IMR-90 (cell line): ENCODE measurements at regions not wholly inside any gene's neighbourhood (a gene's known extent, or its start where the extent isn't known, plus 50 kb on each side); places are given as distances from the start of the nearest gene placed in this dataset.

Experiments used
- CTCF ChIP-seq: conservative IDR thresholded peaks from 2 replicates; pipeline ENCODE4 v1.5.1; 2012; ENCODE audit warnings: mild to moderate bottlenecking, low read depth, low read length, improper control_type of control experiment
- FOS ChIP-seq: fragments of 150-350 bp; IDR thresholded peaks from 2 replicates; pipeline ENCODE4 v1.6.1; 2016; ENCODE audit warnings: low read depth, low read length
- MAFK ChIP-seq: IDR thresholded peaks from 2 replicates; pipeline ENCODE4 v1.6.1; 2012; ENCODE audit warnings: low read depth, low read length, improper control_type of control experiment
- MAZ ChIP-seq: IDR thresholded peaks from 2 replicates; pipeline ENCODE4 v1.6.1; 2012; ENCODE audit warnings: low read depth, mild to moderate bottlenecking, low read length, improper control_type of control experiment, moderate library complexity, borderline replicate concordance
- MXI1 ChIP-seq: IDR thresholded peaks from 2 replicates; pipeline ENCODE4 v1.6.1; 2012; ENCODE audit warnings: low read depth, mild to moderate bottlenecking, low read length, moderate library complexity, borderline replicate concordance
- NFE2L2 ChIP-seq: fragments of 150-350 bp; IDR thresholded peaks from 2 replicates; pipeline ENCODE4 v1.6.1; 2016; ENCODE audit warnings: low read depth, mild to moderate bottlenecking, low read length
- POLR2A ChIP-seq: IDR thresholded peaks from 2 replicates; pipeline ENCODE4 v1.6.1; 2012; ENCODE audit warnings: mild to moderate bottlenecking, low read depth, low read length
- RAD21 ChIP-seq: IDR thresholded peaks from 2 replicates; pipeline ENCODE4 v1.6.1; 2012; ENCODE audit warnings: low read length, improper control_type of control experiment
- RFX5 ChIP-seq: IDR thresholded peaks from 2 replicates; pipeline ENCODE4 v1.8.0; 2012; ENCODE audit warnings: low read depth, mild to moderate bottlenecking, low read length, moderate library complexity
- SMC3 ChIP-seq: fragments of 150-350 bp; IDR thresholded peaks from 2 replicates; pipeline ENCODE4 v1.6.1; 2016; ENCODE audit warnings: low read depth, mild to moderate bottlenecking, antibody characterized with exemption, low read length, moderate library complexity

GRCh38 chr20:56698749-56699148, 69.6 kb downstream of the TFAP2C start:
- TF ChIP-seq SMC3 (no peak), NFE2L2 (no peak), POLR2A (no peak), CTCF (no peak), FOS (no peak), RFX5 (no peak), MAFK (no peak), MAZ (no peak), MXI1 (no peak), RAD21 (no peak)
